ENCODE measurements at regions not wholly inside any gene's neighbourhood (a gene's known extent, or its start where the extent isn't known, plus 50 kb on each side); places are given as distances from the start of the nearest gene placed in this dataset.

- TF ChIP-seq POLR2A (IDR thresholded peaks at IDR 0.05) (no peak), CTCF (IDR thresholded peaks at IDR 0.05) (no peak), EP300 (IDR thresholded peaks at IDR 0.05) (no peak), POLR2AphosphoS5 (IDR thresholded peaks at IDR 0.05) (no peak)
Measured at GRCh38 chr13:91053318-91054065, 294.0 kb upstream of the MIR17HG start.

Data from sigmoid colon (tissue), 4 donors.